Mesothelial cell of epicardium (in vitro differentiated cells): ENCODE measurements at regions not wholly inside any gene's neighbourhood (a gene's known extent, or its start where the extent isn't known, plus 50 kb on each side); places are given as distances from the start of the nearest gene placed in this dataset.
"Not testable (repeated sequence)": the region's sequence is repeated elsewhere in the genome, so short reads cannot be mapped to it uniquely, and the experiment has no call there.

Experiments used
- DNase-seq, 2 experiments: peaks; one replicate each; pipeline ENCODE4 v3.0.0; 2021; ENCODE audit warnings: low spot score in 2 of 2; ENCODE audit not compliant: unreplicated experiment in 2 of 2
- H3K27ac Mint-ChIP-seq: 2 replicates; pipeline ENCODE4 v1.8.0; 2021; ENCODE audit warnings: mixed read lengths
- H3K27me3 Mint-ChIP-seq: 2 replicates; pipeline ENCODE4 v1.8.0; 2021; ENCODE audit warnings: low read depth, mixed read lengths
- H3K36me3 Mint-ChIP-seq: 2 replicates; pipeline ENCODE4 v1.8.0; 2021; ENCODE audit warnings: mixed read lengths
- H3K4me1 Mint-ChIP-seq: 2 replicates; pipeline ENCODE4 v1.8.0; 2021; ENCODE audit warnings: mixed read lengths
- H3K4me3 Mint-ChIP-seq: 2 replicates; pipeline ENCODE4 v1.8.0; 2021; ENCODE audit warnings: mild to moderate bottlenecking, moderate library complexity, mixed read lengths
- H3K9me3 Mint-ChIP-seq: 2 replicates; pipeline ENCODE4 v1.8.0; 2021; ENCODE audit warnings: mixed read lengths
- TF ChIP-seq, protein P1 (sequence below): fragments of 200-600 bp; sonication (generic); IDR thresholded peaks from one replicate; pipeline ENCODE4 v1.5.0; 2021; ENCODE audit warnings: antibody characterized with exemption; ENCODE audit not compliant: unreplicated experiment

- peaks cover 3% of the 10 kb centered on the region for H3K4me1 Mint-ChIP-seq
- TF ChIP-seq, protein P1, sequence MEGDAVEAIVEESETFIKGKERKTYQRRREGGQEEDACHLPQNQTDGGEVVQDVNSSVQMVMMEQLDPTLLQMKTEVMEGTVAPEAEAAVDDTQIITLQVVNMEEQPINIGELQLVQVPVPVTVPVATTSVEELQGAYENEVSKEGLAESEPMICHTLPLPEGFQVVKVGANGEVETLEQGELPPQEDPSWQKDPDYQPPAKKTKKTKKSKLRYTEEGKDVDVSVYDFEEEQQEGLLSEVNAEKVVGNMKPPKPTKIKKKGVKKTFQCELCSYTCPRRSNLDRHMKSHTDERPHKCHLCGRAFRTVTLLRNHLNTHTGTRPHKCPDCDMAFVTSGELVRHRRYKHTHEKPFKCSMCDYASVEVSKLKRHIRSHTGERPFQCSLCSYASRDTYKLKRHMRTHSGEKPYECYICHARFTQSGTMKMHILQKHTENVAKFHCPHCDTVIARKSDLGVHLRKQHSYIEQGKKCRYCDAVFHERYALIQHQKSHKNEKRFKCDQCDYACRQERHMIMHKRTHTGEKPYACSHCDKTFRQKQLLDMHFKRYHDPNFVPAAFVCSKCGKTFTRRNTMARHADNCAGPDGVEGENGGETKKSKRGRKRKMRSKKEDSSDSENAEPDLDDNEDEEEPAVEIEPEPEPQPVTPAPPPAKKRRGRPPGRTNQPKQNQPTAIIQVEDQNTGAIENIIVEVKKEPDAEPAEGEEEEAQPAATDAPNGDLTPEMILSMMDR: no peak
- H3K27me3 Mint-ChIP-seq: peaks cover 87% of the 10 kb centered on the region
- no peak overlapping the region for H3K4me3 Mint-ChIP-seq
- no peaks in the 10 kb centered on the region for H3K9me3 Mint-ChIP-seq
- DNase-seq: no peak
- no peak overlapping the region for H3K27ac Mint-ChIP-seq
- H3K36me3 Mint-ChIP-seq: no peaks in the 10 kb centered on the region
These were observed 77.5 kb upstream of the VPREB1 start for GRCh38 chr22:22166941-22167713.

DNA sequence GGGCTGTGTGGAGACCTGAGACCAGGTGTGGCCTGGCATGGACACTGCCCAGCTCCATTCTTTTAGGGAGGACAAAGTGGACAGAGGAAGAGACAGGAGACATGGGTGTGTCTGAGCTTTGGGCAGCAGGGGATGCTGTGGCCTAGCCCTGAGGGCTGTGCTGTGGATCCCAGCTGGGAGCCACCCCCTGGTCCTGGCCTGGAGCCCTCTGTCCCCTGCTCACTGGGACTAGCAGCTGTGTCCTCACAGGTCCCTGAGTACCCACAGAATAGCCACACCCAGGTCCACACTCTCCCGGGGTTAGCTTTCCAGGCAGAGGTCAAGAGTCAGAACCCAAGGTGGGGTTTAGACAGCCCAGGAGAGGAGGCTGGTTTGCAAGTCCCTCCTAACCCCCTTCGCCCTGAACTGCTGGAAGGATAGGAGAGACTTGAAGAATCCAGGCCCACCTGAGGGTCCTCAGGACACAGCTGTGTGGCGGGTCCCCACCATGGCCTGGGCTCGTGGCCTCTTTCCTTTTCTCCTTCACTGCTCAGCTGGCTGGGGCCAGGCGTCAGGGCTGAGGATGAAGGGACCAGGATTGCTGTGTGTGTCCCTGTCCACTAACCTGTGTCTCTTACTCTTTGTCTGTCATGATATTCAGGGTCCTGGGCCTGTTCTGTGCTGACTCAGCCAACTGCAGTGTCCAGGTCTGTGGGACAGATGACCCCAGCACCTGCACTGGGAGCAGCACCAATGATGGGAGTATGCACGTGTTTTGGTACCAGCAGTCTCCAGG lies 78.5 kb upstream of the VPREB1 start:
- Mint-ChIP-seq H3K27ac (no peak overlapping the region), H3K4me1 (peaks cover 3% of the 10 kb centered on the region), H3K4me3 (no peak overlapping the region), H3K27me3 (peaks cover 85% of the 10 kb centered on the region), H3K9me3 (no peaks in the 10 kb centered on the region), H3K36me3 (no peaks in the 10 kb centered on the region)
- no peak for DNase-seq
- TF ChIP-seq, protein P1: no peak

DNA sequence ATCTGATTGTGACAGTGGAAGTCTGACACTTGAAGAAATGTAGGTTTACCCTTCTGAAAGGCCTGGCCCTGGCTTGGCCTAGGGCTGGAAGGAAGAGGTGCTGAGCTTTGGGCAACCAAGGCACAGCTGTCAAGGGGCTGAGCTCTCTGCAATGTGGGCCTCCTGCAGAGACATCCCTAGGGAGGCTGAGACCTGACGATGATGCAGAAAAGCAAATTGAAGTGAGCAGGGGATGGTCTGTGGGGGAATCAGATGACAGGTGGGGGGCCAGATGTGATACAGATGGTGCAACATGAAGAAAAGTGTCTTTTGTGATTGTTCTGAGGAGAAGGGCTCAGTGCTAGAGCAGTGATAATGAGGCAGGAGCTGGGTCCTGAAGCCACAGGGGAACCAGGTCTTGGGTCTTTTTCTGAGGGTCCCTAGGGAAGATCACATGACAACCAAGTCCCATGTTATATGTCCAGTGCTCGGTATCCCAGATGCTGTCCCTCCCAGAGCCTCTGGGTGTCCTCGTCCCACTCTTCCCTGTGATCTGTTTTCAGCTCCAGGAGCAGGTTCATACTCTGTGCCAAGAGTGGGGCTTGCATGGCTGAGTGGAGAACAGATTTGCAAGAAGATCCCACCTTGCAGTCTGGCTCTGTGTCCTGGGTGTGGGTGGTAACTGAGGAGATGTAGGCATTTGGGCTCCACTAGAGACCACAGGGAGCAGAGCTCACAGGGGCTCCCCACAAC lies 79.9 kb upstream of the VPREB1 start:
- no peaks in the 10 kb centered on the region for H3K9me3 Mint-ChIP-seq
- no peak for DNase-seq
- no peak overlapping the region for H3K27ac Mint-ChIP-seq
- H3K27me3 Mint-ChIP-seq: peaks cover 75% of the 10 kb centered on the region
- no peaks in the 10 kb centered on the region for H3K36me3 Mint-ChIP-seq
- peaks cover 3% of the 10 kb centered on the region for H3K4me1 Mint-ChIP-seq
- TF ChIP-seq, protein P1: no peak
- no peak overlapping the region for H3K4me3 Mint-ChIP-seq

DNA sequence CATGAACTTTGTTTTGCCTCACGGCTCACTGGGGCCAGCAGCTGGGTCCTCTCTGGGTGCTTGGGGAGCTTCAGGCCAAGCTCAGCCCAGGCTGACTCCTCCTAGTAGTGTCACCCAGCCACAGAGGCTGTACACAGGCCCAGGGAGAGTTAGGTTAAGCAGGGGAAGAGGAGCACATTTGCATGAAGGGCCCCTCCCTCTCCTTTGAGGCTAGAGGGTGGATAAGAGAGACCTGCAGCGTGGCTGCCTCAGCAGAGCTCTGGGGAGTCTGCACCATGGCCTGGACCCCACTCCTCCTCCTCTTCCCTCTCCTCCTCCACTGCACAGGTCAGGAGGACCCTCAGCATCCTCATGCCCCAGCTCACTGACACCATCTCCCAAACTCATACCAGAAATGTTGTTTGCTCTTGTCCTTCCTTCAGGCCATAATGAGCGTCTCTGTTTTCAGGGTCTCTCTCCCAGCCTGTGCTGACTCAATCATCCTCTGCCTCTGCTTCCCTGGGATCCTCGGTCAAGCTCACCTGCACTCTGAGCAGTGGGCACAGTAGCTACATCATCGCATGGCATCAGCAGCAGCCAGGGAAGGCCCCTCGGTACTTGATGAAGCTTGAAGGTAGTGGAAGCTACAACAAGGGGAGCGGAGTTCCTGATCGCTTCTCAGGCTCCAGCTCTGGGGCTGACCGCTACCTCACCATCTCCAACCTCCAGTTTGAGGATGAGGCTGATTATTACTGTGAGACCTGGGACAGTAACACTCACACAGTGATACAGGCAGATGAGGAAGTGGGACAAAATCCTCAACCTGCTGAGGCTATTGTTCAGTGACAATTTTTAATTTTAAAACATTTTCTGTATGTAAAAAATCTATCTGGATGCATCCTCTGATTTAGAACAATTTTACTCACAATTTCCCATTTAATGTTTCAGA lies 82.4 kb upstream of the VPREB1 start:
- DNase-seq: no peak
- TF ChIP-seq, protein P1: no peak
- Mint-ChIP-seq H3K9me3 (no peaks in the 10 kb centered on the region), H3K36me3 (no peaks in the 10 kb centered on the region), H3K4me1 (no peaks in the 10 kb centered on the region), H3K27me3 (peaks cover 73% of the 10 kb centered on the region), H3K4me3 (no peak overlapping the region), H3K27ac (no peak overlapping the region)

- not testable (repeated sequence) for H3K4me1 Mint-ChIP-seq, H3K27ac Mint-ChIP-seq
- H3K27me3 Mint-ChIP-seq: peaks cover 66% of the 10 kb centered on the region
These were observed 83.8 kb upstream of the VPREB1 start for GRCh38 chr22:22160768-22161167.

More at GRCh38 chr22:22160768-22161167, 83.8 kb upstream of the VPREB1 start:
- not testable (repeated sequence) for H3K9me3 Mint-ChIP-seq, DNase-seq, H3K4me3 Mint-ChIP-seq, H3K36me3 Mint-ChIP-seq
